Left lung (tissue), 4 donors: ENCODE measurements at regions not wholly inside any gene's neighbourhood (a gene's known extent, or its start where the extent isn't known, plus 50 kb on each side); places are given as distances from the start of the nearest gene placed in this dataset.
A peak's percentile ranks its signal among the peaks of the same experiment; 100 is the strongest.

Experiments
- ATAC-seq: fragments of 200-7000 bp; cut with Tn5 transposase; one replicate; pipeline ENCODE4 v1.9.1; 2020; ENCODE audit warnings: moderate library complexity
- DNase-seq, 4 donors: peaks; one replicate each; pipeline ENCODE4 v3.0.0-alpha.2; 2013 to 2020
- H3K27ac ChIP-seq, 2 donors: fragments of 200-600 bp; sonication (generic) in 1 of 2; one replicate each; pipeline versions ENCODE4 v1.5.0 to v1.8.0; 2020 to 2021
- H3K27me3 ChIP-seq, 2 donors: fragments of 200-600 bp; sonication (generic) in 1 of 2; one replicate each; pipeline versions ENCODE4 v1.5.0 to v1.8.0; 2020 to 2021
- H3K36me3 ChIP-seq, 2 donors: fragments of 200-600 bp; sonication (generic) in 1 of 2; one replicate each; pipeline versions ENCODE4 v1.5.0 to v1.8.0; 2020 to 2021
- H3K4me1 ChIP-seq, 2 donors: fragments of 200-600 bp; one replicate each; pipeline ENCODE4 v1.8.0; 2021
- H3K4me3 ChIP-seq, 2 donors: fragments of 200-600 bp; sonication (generic) in 1 of 2; one replicate each; pipeline versions ENCODE4 v1.5.0 to v1.8.0; 2020 to 2021; ENCODE audit warnings: mild to moderate bottlenecking in 1 of 2
- H3K9me3 ChIP-seq, 2 donors: fragments of 200-600 bp; sonication (generic) in 1 of 2; one replicate each; pipeline versions ENCODE4 v1.5.0 to v1.8.0; 2020 to 2021
- CTCF ChIP-seq, 2 donors: fragments of 200-600 bp; sonication (generic) in 1 of 2; IDR thresholded peaks; one replicate each; pipeline versions ENCODE4 v1.5.0 to v1.8.0; 2021; ENCODE audit warnings: antibody characterized with exemption in 2 of 2
- intact Hi-C, 2 donors: fragments of 100-400 bp; cut with DNase I; formaldehyde crosslinking; loops; one replicate each; pipeline versions ENCODE4 v1.11.2 to v1.14.2; 2022
- donor health status: DM: no; HTN: yes; CAD: no.
- donor health status: DM: no; HTN: no; CAD: no.

DNA sequence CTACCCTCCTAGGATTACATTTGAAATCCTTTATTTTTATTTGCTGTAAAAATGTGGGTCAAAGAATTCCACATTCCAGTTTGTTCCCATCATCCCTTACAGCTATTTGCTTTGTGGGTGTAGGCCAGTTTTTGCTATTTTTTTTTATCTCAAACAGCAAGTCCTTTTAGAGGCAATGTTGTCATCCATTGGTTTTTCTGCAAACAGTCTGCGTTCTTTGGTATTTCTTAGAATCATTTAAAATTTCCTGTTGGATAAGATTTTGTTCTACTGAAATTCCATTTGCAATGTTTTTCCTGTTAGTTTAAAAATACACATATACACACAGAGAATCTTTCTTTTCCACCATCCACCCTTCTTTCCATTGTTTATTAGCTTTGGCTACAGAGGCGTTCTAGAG lies 53.3 kb upstream of the STK38L start:
- TF ChIP-seq CTCF (IDR thresholded peaks at IDR 0.05), result no peak
- Histone ChIP-seq H3K27ac (peak overlapping the region in 1 of 2 donors; percentile 65), H3K4me3 (no peak overlapping the region), H3K36me3 (no peaks in the 10 kb centered on the region), H3K27me3 (no peaks in the 10 kb centered on the region), H3K9me3 (no peaks in the 10 kb centered on the region), H3K4me1 (no peaks in the 10 kb centered on the region)
- intact Hi-C loops, result no loop called here
- peak in 1 of 4 donors; percentile 9 for DNase-seq
- peak; percentile 24 for ATAC-seq

DNA sequence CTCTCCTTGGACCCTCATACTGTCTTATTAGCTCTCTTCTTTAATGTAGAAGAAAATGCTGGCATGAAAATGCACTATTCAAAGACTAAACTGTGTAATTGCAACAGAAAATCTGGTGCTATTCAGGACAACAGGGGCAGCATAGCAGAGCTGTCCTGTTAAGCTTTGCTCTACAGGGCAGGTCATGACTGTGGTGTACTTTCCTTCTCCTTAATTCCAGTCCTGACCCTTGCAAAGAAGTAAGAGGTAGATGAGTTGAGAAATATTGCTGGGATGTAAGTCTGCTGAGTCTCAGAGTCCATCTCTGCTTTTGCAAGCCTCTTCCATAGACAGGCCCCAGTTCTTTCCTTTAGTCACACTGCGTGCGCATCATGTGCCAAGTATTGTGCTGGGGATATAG lies 52.6 kb upstream of the STK38L start:
- H3K36me3 ChIP-seq, result no peaks in the 10 kb centered on the region
- peak overlapping the region in 1 of 2 donors; percentile 65 for H3K27ac ChIP-seq
- no peaks in the 10 kb centered on the region for H3K4me1 ChIP-seq
- no peaks in the 10 kb centered on the region for H3K9me3 ChIP-seq
- no peaks in the 10 kb centered on the region for H3K27me3 ChIP-seq
- no peak for TF ChIP-seq CTCF (IDR thresholded peaks at IDR 0.05)
- DNase-seq (no peak), ATAC-seq (no peak)
- no peak overlapping the region for H3K4me3 ChIP-seq
- intact Hi-C loops, result no loop called here

DNA sequence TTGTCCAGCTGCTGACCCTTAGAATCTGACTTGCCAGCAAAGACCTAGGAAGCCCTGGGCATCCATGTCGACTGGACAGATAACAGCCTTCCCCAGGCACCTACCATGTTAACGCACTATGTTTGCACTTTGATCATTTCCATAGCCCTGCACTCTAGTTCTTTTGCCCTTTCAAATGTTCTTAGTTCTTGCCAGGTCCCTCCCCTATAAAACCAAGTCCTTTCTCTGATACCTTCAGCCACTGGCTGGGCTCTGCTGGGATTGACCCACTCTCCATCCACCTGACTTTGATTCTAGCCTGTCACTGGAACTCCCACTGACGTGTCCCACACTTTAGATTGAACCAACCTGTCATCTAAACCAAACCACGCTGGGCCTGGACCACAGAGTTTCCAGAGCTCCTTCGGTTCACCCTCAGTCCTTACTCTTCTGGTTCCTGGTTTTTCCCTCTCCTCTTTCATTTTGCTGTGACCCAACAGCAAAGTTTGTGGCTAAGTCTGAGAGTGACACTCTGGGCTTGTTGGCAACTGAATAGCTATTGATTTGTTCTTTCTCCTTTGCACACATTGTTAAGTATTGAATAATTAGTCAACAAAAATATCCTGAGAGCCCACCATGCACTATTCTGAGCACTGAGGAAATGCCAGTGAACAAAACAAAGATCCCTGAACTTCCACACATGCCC lies 51.8 kb upstream of the STK38L start:
- intact Hi-C loops, result no loop called here
- TF ChIP-seq CTCF (IDR thresholded peaks at IDR 0.05), result no peak
- no peaks in the 10 kb centered on the region for H3K36me3 ChIP-seq
- H3K27me3 ChIP-seq, result no peaks in the 10 kb centered on the region
- no peaks in the 10 kb centered on the region for H3K9me3 ChIP-seq
- DNase-seq, result no peak
- ATAC-seq, result no peak
- peak overlapping the region in 1 of 2 donors; percentile 5 for H3K27ac ChIP-seq
- H3K4me1 ChIP-seq, result no peaks in the 10 kb centered on the region
- H3K4me3 ChIP-seq, result no peak overlapping the region

- intact Hi-C loops, result no loop called here
- ATAC-seq (peak; percentile 22), DNase-seq (peak in 1 of 4 donors; percentile 43)
- Histone ChIP-seq H3K36me3 (no peaks in the 10 kb centered on the region), H3K27ac (no peak overlapping the region), H3K4me1 (no peaks in the 10 kb centered on the region), H3K9me3 (no peaks in the 10 kb centered on the region), H3K4me3 (no peak overlapping the region), H3K27me3 (no peaks in the 10 kb centered on the region)
- TF ChIP-seq CTCF (IDR thresholded peaks at IDR 0.05), result no peak
Observed at GRCh38 chr12:27193106-27193505, 51.0 kb upstream of the STK38L start.

GRCh38 chr12:27193854-27194544 lies 50.1 kb upstream of the STK38L start:
- intact Hi-C loops, result no loop called here
- H3K9me3 ChIP-seq, result no peaks in the 10 kb centered on the region
- ATAC-seq (peak; percentile 50), DNase-seq (peak in 1 of 4 donors; percentile 16)
- H3K4me3 ChIP-seq, result no peak overlapping the region
- no peak for TF ChIP-seq CTCF (IDR thresholded peaks at IDR 0.05)
- no peaks in the 10 kb centered on the region for H3K27me3 ChIP-seq
- no peak overlapping the region for H3K27ac ChIP-seq
- H3K4me1 ChIP-seq, result no peaks in the 10 kb centered on the region
- H3K36me3 ChIP-seq, result no peaks in the 10 kb centered on the region
